ENCODE measurements at regions not wholly inside any gene's neighbourhood (a gene's known extent, or its start where the extent isn't known, plus 50 kb on each side); places are given as distances from the start of the nearest gene placed in this dataset.

DNA sequence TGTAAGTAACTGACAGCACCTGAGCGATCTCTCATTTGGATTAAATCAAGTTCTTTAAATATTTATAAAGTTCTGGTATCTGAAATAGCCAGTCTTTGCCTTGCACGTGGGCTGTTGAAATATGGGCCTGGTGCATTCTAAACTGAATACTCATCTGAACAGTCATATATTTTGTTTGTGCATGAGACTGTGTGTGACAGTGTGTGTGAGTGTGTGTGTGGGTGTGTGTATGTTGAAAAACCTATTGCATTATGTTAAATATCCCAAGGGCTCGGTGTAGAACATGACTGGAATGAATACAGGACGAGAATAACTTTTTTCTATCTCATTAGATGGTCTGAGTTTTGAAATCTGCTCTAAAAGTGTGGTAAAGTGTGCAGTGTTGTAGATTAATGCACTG lies 82.4 kb upstream of the TOX3 start:
- H3K4me1 ChIP-seq (replicated peaks in 1 of 2; ENCODE audit: control insufficient read depth in 2 of 2, insufficient read depth in 2 of 2, low read length in 2 of 2) = no peaks in the 10 kb centered on the region
- no peaks in the 10 kb centered on the region for H3K9me3 ChIP-seq (replicated peaks; ENCODE audit: control insufficient read depth, insufficient read depth, low read depth, low read length)
- TF ChIP-seq, protein P1, sequence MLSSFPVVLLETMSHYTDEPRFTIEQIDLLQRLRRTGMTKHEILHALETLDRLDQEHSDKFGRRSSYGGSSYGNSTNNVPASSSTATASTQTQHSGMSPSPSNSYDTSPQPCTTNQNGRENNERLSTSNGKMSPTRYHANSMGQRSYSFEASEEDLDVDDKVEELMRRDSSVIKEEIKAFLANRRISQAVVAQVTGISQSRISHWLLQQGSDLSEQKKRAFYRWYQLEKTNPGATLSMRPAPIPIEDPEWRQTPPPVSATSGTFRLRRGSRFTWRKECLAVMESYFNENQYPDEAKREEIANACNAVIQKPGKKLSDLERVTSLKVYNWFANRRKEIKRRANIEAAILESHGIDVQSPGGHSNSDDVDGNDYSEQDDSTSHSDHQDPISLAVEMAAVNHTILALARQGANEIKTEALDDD (IDR thresholded peaks at IDR 0.05) = no peak
- TF ChIP-seq ZNF174 (CRISPR knock-in tag; IDR thresholded peaks at IDR 0.05) (no peak), MECOM (CRISPR knock-in tag; IDR thresholded peaks at IDR 0.05) (no peak), NFXL1 (CRISPR knock-in tag; IDR thresholded peaks at IDR 0.05) (no peak), IRF2 (CRISPR knock-in tag; IDR thresholded peaks at IDR 0.05) (no peak), ZNF586 (CRISPR knock-in tag; conservative IDR thresholded peaks at IDR 0.05) (no peak), GABPB1 (CRISPR knock-in tag; IDR thresholded peaks at IDR 0.05) (no peak), NCOA6 (IDR thresholded peaks at IDR 0.05) (no peak), MCM3 (IDR thresholded peaks at IDR 0.05) (no peak), SUPT5H (IDR thresholded peaks at IDR 0.05) (no peak), JUNB (CRISPR knock-in tag; conservative IDR thresholded peaks at IDR 0.05) (no peak)
- TF ChIP-seq, protein P2, sequence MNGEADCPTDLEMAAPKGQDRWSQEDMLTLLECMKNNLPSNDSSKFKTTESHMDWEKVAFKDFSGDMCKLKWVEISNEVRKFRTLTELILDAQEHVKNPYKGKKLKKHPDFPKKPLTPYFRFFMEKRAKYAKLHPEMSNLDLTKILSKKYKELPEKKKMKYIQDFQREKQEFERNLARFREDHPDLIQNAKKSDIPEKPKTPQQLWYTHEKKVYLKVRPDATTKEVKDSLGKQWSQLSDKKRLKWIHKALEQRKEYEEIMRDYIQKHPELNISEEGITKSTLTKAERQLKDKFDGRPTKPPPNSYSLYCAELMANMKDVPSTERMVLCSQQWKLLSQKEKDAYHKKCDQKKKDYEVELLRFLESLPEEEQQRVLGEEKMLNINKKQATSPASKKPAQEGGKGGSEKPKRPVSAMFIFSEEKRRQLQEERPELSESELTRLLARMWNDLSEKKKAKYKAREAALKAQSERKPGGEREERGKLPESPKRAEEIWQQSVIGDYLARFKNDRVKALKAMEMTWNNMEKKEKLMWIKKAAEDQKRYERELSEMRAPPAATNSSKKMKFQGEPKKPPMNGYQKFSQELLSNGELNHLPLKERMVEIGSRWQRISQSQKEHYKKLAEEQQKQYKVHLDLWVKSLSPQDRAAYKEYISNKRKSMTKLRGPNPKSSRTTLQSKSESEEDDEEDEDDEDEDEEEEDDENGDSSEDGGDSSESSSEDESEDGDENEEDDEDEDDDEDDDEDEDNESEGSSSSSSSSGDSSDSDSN (IDR thresholded peaks at IDR 0.05; ENCODE audit: borderline replicate concordance in 1 of 2, low read depth in 2 of 2, low read length in 2 of 2) = no peak
- TF ChIP-seq, protein P3, sequence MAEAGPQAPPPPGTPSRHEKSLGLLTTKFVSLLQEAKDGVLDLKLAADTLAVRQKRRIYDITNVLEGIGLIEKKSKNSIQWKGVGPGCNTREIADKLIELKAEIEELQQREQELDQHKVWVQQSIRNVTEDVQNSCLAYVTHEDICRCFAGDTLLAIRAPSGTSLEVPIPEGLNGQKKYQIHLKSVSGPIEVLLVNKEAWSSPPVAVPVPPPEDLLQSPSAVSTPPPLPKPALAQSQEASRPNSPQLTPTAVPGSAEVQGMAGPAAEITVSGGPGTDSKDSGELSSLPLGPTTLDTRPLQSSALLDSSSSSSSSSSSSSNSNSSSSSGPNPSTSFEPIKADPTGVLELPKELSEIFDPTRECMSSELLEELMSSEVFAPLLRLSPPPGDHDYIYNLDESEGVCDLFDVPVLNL (CRISPR knock-in tag; IDR thresholded peaks at IDR 0.05; ENCODE audit: low read depth) = no peak
- TF ChIP-seq, protein P4, sequence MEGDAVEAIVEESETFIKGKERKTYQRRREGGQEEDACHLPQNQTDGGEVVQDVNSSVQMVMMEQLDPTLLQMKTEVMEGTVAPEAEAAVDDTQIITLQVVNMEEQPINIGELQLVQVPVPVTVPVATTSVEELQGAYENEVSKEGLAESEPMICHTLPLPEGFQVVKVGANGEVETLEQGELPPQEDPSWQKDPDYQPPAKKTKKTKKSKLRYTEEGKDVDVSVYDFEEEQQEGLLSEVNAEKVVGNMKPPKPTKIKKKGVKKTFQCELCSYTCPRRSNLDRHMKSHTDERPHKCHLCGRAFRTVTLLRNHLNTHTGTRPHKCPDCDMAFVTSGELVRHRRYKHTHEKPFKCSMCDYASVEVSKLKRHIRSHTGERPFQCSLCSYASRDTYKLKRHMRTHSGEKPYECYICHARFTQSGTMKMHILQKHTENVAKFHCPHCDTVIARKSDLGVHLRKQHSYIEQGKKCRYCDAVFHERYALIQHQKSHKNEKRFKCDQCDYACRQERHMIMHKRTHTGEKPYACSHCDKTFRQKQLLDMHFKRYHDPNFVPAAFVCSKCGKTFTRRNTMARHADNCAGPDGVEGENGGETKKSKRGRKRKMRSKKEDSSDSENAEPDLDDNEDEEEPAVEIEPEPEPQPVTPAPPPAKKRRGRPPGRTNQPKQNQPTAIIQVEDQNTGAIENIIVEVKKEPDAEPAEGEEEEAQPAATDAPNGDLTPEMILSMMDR (IDR thresholded peaks at IDR 0.05 in 2 of 3, conservative IDR thresholded peaks at IDR 0.05 in 1 of 3; ENCODE audit: insufficient read depth in 2 of 3, low read depth in 1 of 3, low read length in 3 of 3) = no peak
- BruUV-seq (replicated peaks) = no TSS peak
- H3K27me3 ChIP-seq (ENCODE audit: control insufficient read depth in 2 of 2, insufficient read depth in 2 of 2, low read length in 2 of 2) = no peaks in the 10 kb centered on the region
- in situ Hi-C loops (cut with MboI) = no loop called here
- no peak for FAIRE-seq
- H4K20me1 ChIP-seq (replicated peaks; ENCODE audit: control insufficient read depth, insufficient read depth, low read length) = no peaks in the 10 kb centered on the region
- POLR2A ChIA-PET = no interaction called here
- H3K9ac ChIP-seq (ENCODE audit: insufficient read depth in 1 of 2, low read depth in 2 of 2, low read length in 2 of 2) = no peak overlapping the region
- no peak overlapping the region for H3K27ac ChIP-seq (ENCODE audit: extremely low read depth, low read depth, low read length)
- no peaks in the 10 kb centered on the region for H3K79me2 ChIP-seq (ENCODE audit: control insufficient read depth, insufficient read depth, low read length)
- DNase-seq (ENCODE audit: extremely low read depth in 1 of 4, low spot score in 3 of 4) = no peak
- H3K9me1 ChIP-seq (ENCODE audit: control insufficient read depth, insufficient read depth, low read length) = no peaks in the 10 kb centered on the region
- no peak overlapping the region for H3K4me2 ChIP-seq (ENCODE audit: insufficient read depth, low read length)
- ATAC-seq = no peak
- H3K4me3 ChIP-seq = no peak overlapping the region
- CTCF ChIA-PET (ENCODE audit: low intra/inter-chr PET ratio) = no interaction called here
- H2AFZ ChIP-seq (ENCODE audit: low read depth, low read length) = no peak overlapping the region
- no peaks in the 10 kb centered on the region for H3K36me3 ChIP-seq (ENCODE audit: control insufficient read depth, insufficient read depth, low read length)
- intact Hi-C loops (cut with micrococcal nuclease) = no loop called here
- WGBS (ENCODE audit: insufficient coverage, low coverage, missing lambda C conversion rate) = 1% methylated on average over 4 of the region's 4 CpGs
